Memory B cell (primary cell): ENCODE measurements at regions not wholly inside any gene's neighbourhood (a gene's known extent, or its start where the extent isn't known, plus 50 kb on each side); places are given as distances from the start of the nearest gene placed in this dataset.

Source experiments
- ATAC-seq: fragments of 150-1000 bp; cut with Tn5 transposase; 2 replicates; pipeline ENCODE4 v1.10.0; 2021; ENCODE audit warnings: low read depth, mild to moderate bottlenecking, moderate library complexity
- DNase-seq, 2 donors: peaks; one replicate each; pipeline ENCODE4 v3.0.0; 2022; ENCODE audit warnings: low spot score in 2 of 2
- H3K27ac Mint-ChIP-seq: one replicate; pipeline ENCODE4 v1.8.0; 2022; ENCODE audit warnings: mild to moderate bottlenecking, moderate library complexity, mixed read lengths
- H3K27me3 Mint-ChIP-seq: one replicate; pipeline ENCODE4 v1.8.0; 2022; ENCODE audit warnings: mixed read lengths
- H3K36me3 Mint-ChIP-seq: one replicate; pipeline ENCODE4 v1.8.0; 2022; ENCODE audit warnings: mild to moderate bottlenecking, mixed read lengths
- H3K4me1 Mint-ChIP-seq: one replicate; pipeline ENCODE4 v1.8.0; 2022; ENCODE audit warnings: mixed read lengths
- H3K4me3 Mint-ChIP-seq: one replicate; pipeline ENCODE4 v1.8.0; 2022; ENCODE audit warnings: mild to moderate bottlenecking, moderate library complexity, mixed read lengths
- H3K9me3 Mint-ChIP-seq: one replicate; pipeline ENCODE4 v1.8.0; 2022; ENCODE audit warnings: mixed read lengths

GRCh38 chr9:120281665-120282064 is 298.3 kb downstream of the CDK5RAP2 start:
- Mint-ChIP-seq H3K27ac (no peak overlapping the region), H3K27me3 (peaks cover 12% of the 10 kb centered on the region), H3K9me3 (peaks cover 6% of the 10 kb centered on the region), H3K4me3 (no peak overlapping the region), H3K36me3 (no peaks in the 10 kb centered on the region), H3K4me1 (no peaks in the 10 kb centered on the region)
- ATAC-seq = no peak
- no peak for DNase-seq

- Mint-ChIP-seq H3K27me3 (peaks cover 7% of the 10 kb centered on the region), H3K9me3 (peaks cover 8% of the 10 kb centered on the region), H3K36me3 (peaks cover 2% of the 10 kb centered on the region), H3K4me3 (no peak overlapping the region), H3K27ac (no peak overlapping the region), H3K4me1 (no peaks in the 10 kb centered on the region)
- DNase-seq (no peak), ATAC-seq (no peak)
Measured at GRCh38 chr9:120267929-120268328, 312.0 kb downstream of the CDK5RAP2 start.

- H3K27me3 Mint-ChIP-seq = peaks cover 6% of the 10 kb centered on the region
- ATAC-seq (no peak), DNase-seq (no peak)
- H3K4me3 Mint-ChIP-seq = no peak overlapping the region
- H3K36me3 Mint-ChIP-seq = no peaks in the 10 kb centered on the region
- H3K9me3 Mint-ChIP-seq = peaks cover 5% of the 10 kb centered on the region
- no peak overlapping the region for H3K27ac Mint-ChIP-seq
- H3K4me1 Mint-ChIP-seq = no peaks in the 10 kb centered on the region
Measured at GRCh38 chr9:120265791-120266190, 314.2 kb downstream of the CDK5RAP2 start.

GRCh38 chr9:120264528-120264927 is 315.4 kb downstream of the CDK5RAP2 start:
- Mint-ChIP-seq H3K9me3 (peaks cover 2% of the 10 kb centered on the region), H3K36me3 (no peaks in the 10 kb centered on the region), H3K4me3 (no peak overlapping the region), H3K4me1 (no peaks in the 10 kb centered on the region), H3K27me3 (peaks cover 6% of the 10 kb centered on the region), H3K27ac (no peak overlapping the region)
- no peak for ATAC-seq
- DNase-seq = no peak

GRCh38 chr9:120263836-120264235 is 316.1 kb downstream of the CDK5RAP2 start:
- no peak overlapping the region for H3K4me3 Mint-ChIP-seq
- no peak overlapping the region for H3K27ac Mint-ChIP-seq
- H3K27me3 Mint-ChIP-seq = peaks cover 9% of the 10 kb centered on the region
- H3K36me3 Mint-ChIP-seq = no peaks in the 10 kb centered on the region
- H3K9me3 Mint-ChIP-seq = peaks cover 2% of the 10 kb centered on the region
- DNase-seq = no peak
- no peaks in the 10 kb centered on the region for H3K4me1 Mint-ChIP-seq
- ATAC-seq = no peak

- no peak for ATAC-seq
- DNase-seq = no peak
- no peaks in the 10 kb centered on the region for H3K36me3 Mint-ChIP-seq
- H3K9me3 Mint-ChIP-seq = peaks cover 2% of the 10 kb centered on the region
- peaks cover 11% of the 10 kb centered on the region for H3K27me3 Mint-ChIP-seq
- no peaks in the 10 kb centered on the region for H3K4me1 Mint-ChIP-seq
- no peak overlapping the region for H3K4me3 Mint-ChIP-seq
- H3K27ac Mint-ChIP-seq = no peak overlapping the region
Measured at GRCh38 chr9:120261419-120261818, 318.5 kb downstream of the CDK5RAP2 start.

GRCh38 chr9:120259100-120259499 is 320.9 kb downstream of the CDK5RAP2 start:
- Mint-ChIP-seq H3K9me3 (peaks cover 6% of the 10 kb centered on the region), H3K27ac (no peak overlapping the region), H3K27me3 (peaks cover 10% of the 10 kb centered on the region), H3K4me3 (no peak overlapping the region), H3K36me3 (no peaks in the 10 kb centered on the region), H3K4me1 (no peaks in the 10 kb centered on the region)
- ATAC-seq (no peak), DNase-seq (no peak)

- peaks cover 10% of the 10 kb centered on the region for H3K27me3 Mint-ChIP-seq
- H3K4me1 Mint-ChIP-seq = no peaks in the 10 kb centered on the region
- peaks cover 6% of the 10 kb centered on the region for H3K9me3 Mint-ChIP-seq
- H3K4me3 Mint-ChIP-seq = no peak overlapping the region
- DNase-seq (no peak), ATAC-seq (no peak)
- no peaks in the 10 kb centered on the region for H3K36me3 Mint-ChIP-seq
- no peak overlapping the region for H3K27ac Mint-ChIP-seq
Measured at GRCh38 chr9:120258096-120258495, 321.9 kb downstream of the CDK5RAP2 start.

GRCh38 chr9:120257483-120257882 is 322.5 kb downstream of the CDK5RAP2 start:
- H3K4me3 Mint-ChIP-seq = no peak overlapping the region
- no peaks in the 10 kb centered on the region for H3K4me1 Mint-ChIP-seq
- no peak overlapping the region for H3K27ac Mint-ChIP-seq
- H3K27me3 Mint-ChIP-seq = peaks cover 11% of the 10 kb centered on the region
- peaks cover 7% of the 10 kb centered on the region for H3K9me3 Mint-ChIP-seq
- ATAC-seq = no peak
- no peaks in the 10 kb centered on the region for H3K36me3 Mint-ChIP-seq
- DNase-seq = no peak

GRCh38 chr9:120256146-120256545 is 323.8 kb downstream of the CDK5RAP2 start:
- ATAC-seq = no peak
- DNase-seq = no peak
- Mint-ChIP-seq H3K27me3 (peaks cover 14% of the 10 kb centered on the region), H3K9me3 (peaks cover 10% of the 10 kb centered on the region), H3K27ac (no peak overlapping the region), H3K4me1 (no peaks in the 10 kb centered on the region), H3K4me3 (no peak overlapping the region), H3K36me3 (no peaks in the 10 kb centered on the region)

GRCh38 chr9:120252248-120252647 is 327.7 kb downstream of the CDK5RAP2 start:
- DNase-seq (no peak), ATAC-seq (no peak)
- Mint-ChIP-seq H3K27me3 (peaks cover 10% of the 10 kb centered on the region), H3K9me3 (peaks cover 12% of the 10 kb centered on the region), H3K4me1 (no peaks in the 10 kb centered on the region), H3K36me3 (no peaks in the 10 kb centered on the region), H3K27ac (no peak overlapping the region), H3K4me3 (no peak overlapping the region)

GRCh38 chr9:120242116-120242811 is 337.7 kb downstream of the CDK5RAP2 start:
- no peak for ATAC-seq

GRCh38 chr9:120236596-120236995 is 343.4 kb downstream of the CDK5RAP2 start:
- DNase-seq (no peak), ATAC-seq (no peak)
- H3K27ac Mint-ChIP-seq = no peak overlapping the region
- peaks cover 2% of the 10 kb centered on the region for H3K27me3 Mint-ChIP-seq
- H3K36me3 Mint-ChIP-seq = no peaks in the 10 kb centered on the region
- H3K9me3 Mint-ChIP-seq = peaks cover 4% of the 10 kb centered on the region
- no peak overlapping the region for H3K4me3 Mint-ChIP-seq
- H3K4me1 Mint-ChIP-seq = no peaks in the 10 kb centered on the region

More at GRCh38 chr9:120242116-120242811, 337.7 kb downstream of the CDK5RAP2 start:
- Mint-ChIP-seq H3K27me3 (peaks cover 5% of the 10 kb centered on the region), H3K4me1 (no peaks in the 10 kb centered on the region), H3K27ac (no peak overlapping the region), H3K9me3 (peaks cover 5% of the 10 kb centered on the region), H3K36me3 (no peaks in the 10 kb centered on the region), H3K4me3 (no peak overlapping the region)
- DNase-seq = no peak

GRCh38 chr9:120235081-120235480 is 344.9 kb downstream of the CDK5RAP2 start:
- DNase-seq (no peak), ATAC-seq (no peak)
- Mint-ChIP-seq H3K36me3 (no peaks in the 10 kb centered on the region), H3K4me1 (no peaks in the 10 kb centered on the region), H3K9me3 (peaks cover 4% of the 10 kb centered on the region), H3K27me3 (peaks cover 2% of the 10 kb centered on the region), H3K4me3 (no peak overlapping the region), H3K27ac (no peak overlapping the region)

- Mint-ChIP-seq H3K27ac (no peak overlapping the region), H3K4me1 (no peaks in the 10 kb centered on the region), H3K9me3 (peaks cover 4% of the 10 kb centered on the region), H3K36me3 (no peaks in the 10 kb centered on the region), H3K4me3 (no peak overlapping the region), H3K27me3 (peaks cover 4% of the 10 kb centered on the region)
- DNase-seq = no peak
- ATAC-seq = no peak
Measured at GRCh38 chr9:120230227-120230626, 349.7 kb downstream of the CDK5RAP2 start.
